GM12878 (cell line): ENCODE measurements at regions not wholly inside any gene's neighbourhood (a gene's known extent, or its start where the extent isn't known, plus 50 kb on each side); places are given as distances from the start of the nearest gene placed in this dataset.

Experiments
- ATAC-seq: fragments of 200-7000 bp; cut with Tn5 transposase; 3 replicates; pipeline ENCODE4 v1.9.1; 2020; ENCODE audit warnings: mild to moderate bottlenecking, moderate library complexity
- BruUV-seq: library from RNA; stranded (reverse); fragments of 400-500 nt; replicated peaks from 2 replicates; lab custom pipeline; 2021; lab: Mats Ljungman, UMichigan
- CTCF ChIA-PET: fragments of 300-600 bp; sonication (Branson Sonifier 250); formaldehyde crosslinking; extraction: SDS; loops from one replicate; lab custom pipeline; 2021; ENCODE audit warnings: inconsistent platforms; lab: Yijun Ruan, JAX
- POLR2A ChIA-PET: fragments of 350-600 bp; formaldehyde crosslinking; extraction: SDS; loops from one replicate; lab custom pipeline; 2021; ENCODE audit warnings: inconsistent platforms; lab: Charles Lee
- RAD21 ChIA-PET: fragments of 300-600 bp; sonication (Branson Sonifier 250); formaldehyde crosslinking; loops from one replicate; lab custom pipeline; 2023; ENCODE audit warnings: antibody characterized with exemption; ENCODE audit not compliant: unreplicated experiment; lab: Charles Lee
- SMC1A ChIA-PET: fragments of 300-600 bp; sonication (Branson Sonifier 250); formaldehyde crosslinking; loops from one replicate; lab custom pipeline; 2023; ENCODE audit not compliant: unreplicated experiment, uncharacterized antibody; lab: Charles Lee
- DNase-seq: peaks from one replicate; pipeline ENCODE4 v3.0.0-alpha.2; 2011; ENCODE audit warnings: low read depth, low spot score
- FAIRE-seq: peaks from 3 replicates; lab custom pipeline; 2011; peaks lifted over from hg19 to GRCh38; lab: Jason Lieb, UNC
- H2AFZ ChIP-seq: 2 replicates; pipeline ENCODE4 v1.6.0; 2011; ENCODE audit warnings: low read depth, low read length, control low read depth; ENCODE audit not compliant: control insufficient read depth
- H3K27ac ChIP-seq: 2 replicates; pipeline ENCODE4 v1.5.1; 2011; ENCODE audit warnings: control low read depth; ENCODE audit not compliant: control insufficient read depth, insufficient read depth
- H3K27me3 ChIP-seq, 2 experiments: replicated peaks in 1 of 2; 2 replicates each; pipeline versions ENCODE4 v1.6.0 to v1.6.1; 2011; ENCODE audit warnings: low read length in 1 of 2; ENCODE audit not compliant: control insufficient read depth in 2 of 2, insufficient read depth in 2 of 2
- H3K36me3 ChIP-seq, 2 experiments: 2 replicates each; pipeline ENCODE4 v1.5.1; 2011; ENCODE audit warnings: low read length in 1 of 2; ENCODE audit not compliant: control insufficient read depth in 2 of 2, insufficient read depth in 2 of 2
- H3K4me1 ChIP-seq: 2 replicates; pipeline ENCODE4 v1.6.1; 2011; ENCODE audit warnings: mild to moderate bottlenecking, low read length, moderate library complexity, mixed read lengths; ENCODE audit not compliant: control insufficient read depth, insufficient read depth
- H3K4me2 ChIP-seq: 2 replicates; pipeline ENCODE4 v1.6.0; 2011; ENCODE audit warnings: control low read depth; ENCODE audit not compliant: control insufficient read depth, insufficient read depth
- H3K4me3 ChIP-seq: fragments of 200-600 bp; sonication (generic); 2 replicates; pipeline ENCODE4 v1.5.1; 2016
- H3K79me2 ChIP-seq: 2 replicates; pipeline ENCODE4 v1.6.0; 2011; ENCODE audit warnings: low read length; ENCODE audit not compliant: control insufficient read depth, insufficient read depth
- H3K9ac ChIP-seq: 2 replicates; pipeline ENCODE4 v1.8.0; 2011; ENCODE audit warnings: low read length, control low read depth, mixed read lengths; ENCODE audit not compliant: control insufficient read depth, insufficient read depth
- H3K9me3 ChIP-seq: replicated peaks from 3 replicates; pipeline ENCODE4 v1.5.1; 2011; ENCODE audit warnings: mild to moderate bottlenecking, low read length; ENCODE audit not compliant: control insufficient read depth, insufficient read depth
- H4K20me1 ChIP-seq: 2 replicates; pipeline ENCODE4 v1.6.0; 2011; ENCODE audit not compliant: control insufficient read depth, insufficient read depth
- CUX1 ChIP-seq: IDR thresholded peaks from 2 replicates; pipeline ENCODE4 v1.6.1; 2012; ENCODE audit warnings: improper control_type of control experiment, low read depth, low read length; ENCODE audit not compliant: insufficient replicate concordance
- DPF2 ChIP-seq: fragments of 450-650 bp; IDR thresholded peaks from 2 replicates; pipeline ENCODE4 v1.6.1; 2017; ENCODE audit warnings: mild to moderate bottlenecking
- E2F8 ChIP-seq: fragments of 450-650 bp; IDR thresholded peaks from 2 replicates; pipeline ENCODE4 v1.6.1; 2018; ENCODE audit warnings: mild to moderate bottlenecking, low read depth, moderate library complexity; ENCODE audit not compliant: partially characterized antibody
- HDAC2 ChIP-seq: fragments of 200-600 bp; sonication (generic); IDR thresholded peaks from 2 replicates; pipeline ENCODE4 v1.6.1; 2017
- IKZF1 ChIP-seq: fragments of 450-650 bp; conservative IDR thresholded peaks from 2 replicates; pipeline ENCODE4 v1.6.1; 2017; ENCODE audit warnings: antibody characterized with exemption, mild to moderate bottlenecking
- MLLT1 ChIP-seq: fragments of 450-650 bp; IDR thresholded peaks from 2 replicates; pipeline ENCODE4 v1.6.1; 2016; ENCODE audit warnings: mild to moderate bottlenecking
- NKRF ChIP-seq: fragments of 450-650 bp; conservative IDR thresholded peaks from 2 replicates; pipeline ENCODE4 v1.6.1; 2017; ENCODE audit warnings: mild to moderate bottlenecking, moderate library complexity
- POLR2AphosphoS5 ChIP-seq: IDR thresholded peaks from 2 replicates; pipeline ENCODE4 v1.6.1; 2011; ENCODE audit warnings: mild to moderate bottlenecking, low read length, inconsistent platforms
- RELA ChIP-seq: fragments of 450-650 bp; IDR thresholded peaks from 2 replicates; pipeline ENCODE4 v1.8.0; 2014; ENCODE audit warnings: borderline replicate concordance; ENCODE audit not compliant: partially characterized antibody
- STAT1 ChIP-seq: fragments of 450-650 bp; conservative IDR thresholded peaks from 2 replicates; pipeline ENCODE4 v1.6.1; 2014; ENCODE audit warnings: antibody characterized with exemption, mild to moderate bottlenecking
- WGBS: methylation state at CpG from one replicate; pipeline ENCODE4 v1.1.6; 2016; ENCODE audit warnings: low lambda C conversion rate; ENCODE audit not compliant: insufficient replicate concordance, insufficient coverage; ENCODE audit errors: missing lambda C conversion rate; 5-methylcytosine and 5-hydroxymethylcytosine counted together
- in situ Hi-C: fragments of 300-500 bp; cut with MboI; formaldehyde crosslinking; loops from 9 replicates; pipeline ENCODE4 v1.14.3; 2018; ENCODE audit warnings: mixed read lengths
- intact Hi-C: fragments of 100-400 bp; cut with micrococcal nuclease; formaldehyde crosslinking; loops from one replicate; pipeline ENCODE4 v1.14.2; 2022; ENCODE audit not compliant: unreplicated experiment

GRCh38 chr16:5905935-5906334 is 808.3 kb upstream of the EEF2KMT start (continued):
- TF ChIP-seq RELA: no peak
- TF ChIP-seq DPF2: no peak
- no peak for TF ChIP-seq HDAC2
- TF ChIP-seq IKZF1: peak; percentile 45; the same call in 1 of the 2 replicates
- TF ChIP-seq POLR2AphosphoS5: no peak

GRCh38 chr16:5903832-5904231 is 806.2 kb upstream of the EEF2KMT start:
- BruUV-seq: no TSS peak
- 54% methylated on average over 13 of the region's 13 CpGs for WGBS
- Histone ChIP-seq H3K9me3 (no peaks in the 10 kb centered on the region; the same call in 2 of the 3 replicates), H3K9ac (no peak overlapping the region), H3K36me3 (no peaks in the 10 kb centered on the region), H3K27me3 (no peaks in the 10 kb centered on the region), H3K4me2 (no peak overlapping the region), H3K4me1 (no peaks in the 10 kb centered on the region), H3K27ac (no peak overlapping the region), H3K4me3 (no peak overlapping the region), H4K20me1 (no peaks in the 10 kb centered on the region), H3K79me2 (no peaks in the 10 kb centered on the region), H2AFZ (no peak overlapping the region)
- in situ Hi-C loops (no loop called here), intact Hi-C loops (no loop called here)
- POLR2A ChIA-PET: no interaction called here
- no peak for ATAC-seq
- SMC1A ChIA-PET: no interaction called here
- FAIRE-seq: no peak
- CTCF ChIA-PET: no interaction called here
- DNase-seq: no peak
- RAD21 ChIA-PET: no interaction called here
- TF ChIP-seq NKRF (no peak), CUX1 (no peak), MLLT1 (no peak), E2F8 (no peak), STAT1 (no peak)
